HEK293T (cell line): ENCODE measurements at regions not wholly inside any gene's neighbourhood (a gene's known extent, or its start where the extent isn't known, plus 50 kb on each side); places are given as distances from the start of the nearest gene placed in this dataset.

Source experiments
- CTCF ChIA-PET: fragments of 350-600 bp; formaldehyde crosslinking; extraction: SDS; loops from one replicate; lab custom pipeline; 2021; ENCODE audit warnings: antibody characterized with exemption, inconsistent platforms; lab: Yijun Ruan, JAX
- POLR2A ChIA-PET: fragments of 350-600 bp; formaldehyde crosslinking; extraction: SDS; loops from one replicate; lab custom pipeline; 2020; ENCODE audit warnings: antibody characterized with exemption, inconsistent platforms; lab: Yijun Ruan, JAX
- DNase-seq: peaks from one replicate; pipeline ENCODE4 v3.0.0; 2012; ENCODE audit warnings: mixed read lengths; ENCODE audit errors: extremely low spot score
- ARNT ChIP-seq: fragments of 450-650 bp; IDR thresholded peaks from 2 replicates; pipeline ENCODE4 v1.6.1; 2017; ENCODE audit warnings: mild to moderate bottlenecking
- BHLHE40 ChIP-seq: fragments of 450-650 bp; IDR thresholded peaks from 2 replicates; pipeline ENCODE4 v1.6.1; 2016; ENCODE audit warnings: mild to moderate bottlenecking, moderate library complexity, borderline replicate concordance
- CTBP1 ChIP-seq: fragments of 450-650 bp; IDR thresholded peaks from 2 replicates; pipeline ENCODE4 v1.6.1; 2016; ENCODE audit warnings: borderline replicate concordance
- ELF4 ChIP-seq: fragments of 450-650 bp; IDR thresholded peaks from 2 replicates; pipeline ENCODE4 v1.6.1; 2017; ENCODE audit warnings: antibody characterized with exemption
- FOXA1 ChIP-seq: fragments of 450-650 bp; IDR thresholded peaks from 2 replicates; pipeline ENCODE4 v1.6.1; 2016; ENCODE audit warnings: mild to moderate bottlenecking
- FOXK2 ChIP-seq: fragments of 450-650 bp; IDR thresholded peaks from 2 replicates; pipeline ENCODE4 v1.6.1; 2016; ENCODE audit warnings: mild to moderate bottlenecking
- FOXM1 ChIP-seq: fragments of 450-650 bp; IDR thresholded peaks from 2 replicates; pipeline ENCODE4 v1.6.1; 2017; ENCODE audit warnings: mild to moderate bottlenecking, borderline replicate concordance
- HDGF ChIP-seq: fragments of 450-650 bp; IDR thresholded peaks from 2 replicates; pipeline ENCODE4 v1.6.1; 2017; ENCODE audit warnings: antibody characterized with exemption, borderline replicate concordance
- L3MBTL2 ChIP-seq: fragments of 450-650 bp; conservative IDR thresholded peaks from 2 replicates; pipeline ENCODE4 v1.6.1; 2016; ENCODE audit warnings: mild to moderate bottlenecking
- LEF1 ChIP-seq: fragments of 450-650 bp; IDR thresholded peaks from 2 replicates; pipeline ENCODE4 v1.6.1; 2017; ENCODE audit warnings: mild to moderate bottlenecking, borderline replicate concordance
- NFRKB ChIP-seq: fragments of 450-650 bp; IDR thresholded peaks from 2 replicates; pipeline ENCODE4 v1.6.1; 2016; ENCODE audit warnings: mild to moderate bottlenecking, moderate library complexity
- PKNOX1 ChIP-seq: fragments of 450-650 bp; IDR thresholded peaks from 2 replicates; pipeline ENCODE4 v1.6.1; 2016
- SP1 ChIP-seq: fragments of 450-650 bp; IDR thresholded peaks from 2 replicates; pipeline ENCODE4 v1.6.1; 2017
- SUZ12 ChIP-seq: fragments of 450-650 bp; IDR thresholded peaks from 2 replicates; pipeline ENCODE4 v1.6.1; 2016; ENCODE audit warnings: mild to moderate bottlenecking
- TARDBP ChIP-seq: fragments of 450-650 bp; IDR thresholded peaks from 2 replicates; pipeline ENCODE4 v1.6.1; 2016
- ZNF384 ChIP-seq: fragments of 450-650 bp; IDR thresholded peaks from 2 replicates; pipeline ENCODE4 v1.6.1; 2016

- CTCF ChIA-PET, result no interaction called here
- no peak for TF ChIP-seq ELF4
- no peak for TF ChIP-seq PKNOX1
- no peak for TF ChIP-seq LEF1
- TF ChIP-seq FOXM1, result no peak
- no peak for TF ChIP-seq FOXK2
- TF ChIP-seq SUZ12, result no peak
- no peak for TF ChIP-seq BHLHE40
- no peak for TF ChIP-seq FOXA1
- TF ChIP-seq NFRKB, result no peak
- no peak for TF ChIP-seq CTBP1
- no peak for TF ChIP-seq TARDBP
- TF ChIP-seq L3MBTL2, result no peak
- no peak for TF ChIP-seq HDGF
- no peak for TF ChIP-seq SP1
- no peak for TF ChIP-seq ARNT
- no peak for TF ChIP-seq ZNF384
- no peak for DNase-seq
- POLR2A ChIA-PET, result no interaction called here
Observed at GRCh38 chr13:85445534-85445933, 353.7 kb downstream of the SLITRK6 start.

GRCh38 chr13:85441975-85442374 lies 357.2 kb downstream of the SLITRK6 start:
- POLR2A ChIA-PET, result no interaction called here
- no peak for DNase-seq
- TF ChIP-seq TARDBP (no peak), PKNOX1 (no peak), L3MBTL2 (no peak), ELF4 (no peak)
- CTCF ChIA-PET, result interaction anchor here (0.7 kb wide), 1 partner anchor 883 kb away, joined by 3 read pairs; no protein-coding TSS in a partner anchor

GRCh38 chr13:85441364-85441763 lies 357.9 kb downstream of the SLITRK6 start:
- no peak for TF ChIP-seq ZNF384
- TF ChIP-seq NFRKB, result no peak
- no peak for TF ChIP-seq BHLHE40
- TF ChIP-seq FOXM1, result no peak
- no peak for TF ChIP-seq L3MBTL2
- no peak for TF ChIP-seq SUZ12
- TF ChIP-seq TARDBP, result no peak
- TF ChIP-seq SP1, result no peak
- ChIA-PET CTCF (interaction anchor here (0.7 kb wide), 1 partner anchor 883 kb away, joined by 3 read pairs; no protein-coding TSS in a partner anchor), POLR2A (no interaction called here)
- no peak for DNase-seq

GRCh38 chr13:85436029-85436428 lies 363.2 kb downstream of the SLITRK6 start:
- ChIA-PET CTCF (no interaction called here), POLR2A (no interaction called here)
- no peak for DNase-seq
- TF ChIP-seq FOXA1 (no peak), NFRKB (no peak), BHLHE40 (no peak), LEF1 (no peak), HDGF (no peak), ELF4 (no peak), CTBP1 (no peak), FOXK2 (no peak), TARDBP (no peak), L3MBTL2 (no peak), SP1 (no peak), FOXM1 (no peak), ARNT (no peak), SUZ12 (no peak), ZNF384 (no peak), PKNOX1 (no peak)

GRCh38 chr13:85434927-85435326 lies 364.3 kb downstream of the SLITRK6 start:
- ChIA-PET CTCF (no interaction called here), POLR2A (no interaction called here)
- no peak for DNase-seq
- no peak for TF ChIP-seq FOXM1
- no peak for TF ChIP-seq ARNT
- TF ChIP-seq LEF1, result no peak
- TF ChIP-seq SP1, result no peak
- no peak for TF ChIP-seq PKNOX1
- no peak for TF ChIP-seq TARDBP
- TF ChIP-seq L3MBTL2, result no peak
- TF ChIP-seq BHLHE40, result no peak
- no peak for TF ChIP-seq NFRKB
- TF ChIP-seq ZNF384, result no peak
- no peak for TF ChIP-seq FOXK2
- no peak for TF ChIP-seq SUZ12
- no peak for TF ChIP-seq CTBP1
- no peak for TF ChIP-seq FOXA1
- no peak for TF ChIP-seq HDGF

GRCh38 chr13:85432881-85433280 lies 366.3 kb downstream of the SLITRK6 start:
- no peak for DNase-seq
- ChIA-PET CTCF (no interaction called here), POLR2A (no interaction called here)
- TF ChIP-seq FOXK2 (no peak), LEF1 (no peak), SUZ12 (no peak), CTBP1 (no peak), BHLHE40 (no peak), PKNOX1 (no peak), FOXM1 (no peak), NFRKB (no peak), SP1 (no peak), FOXA1 (no peak)
